ENCODE measurements at regions not wholly inside any gene's neighbourhood (a gene's known extent, or its start where the extent isn't known, plus 50 kb on each side); places are given as distances from the start of the nearest gene placed in this dataset.
"Not testable (repeated sequence)": the region's sequence is repeated elsewhere in the genome, so short reads cannot be mapped to it uniquely, and the experiment has no call there.

- no peak for DNase-seq
Measured at GRCh38 chr10:125231813-125232475, 71.6 kb upstream of the CTBP2 start.

- no peak for DNase-seq
Measured at GRCh38 chr10:125231116-125231812, 70.9 kb upstream of the CTBP2 start.

- no peak for DNase-seq
Measured at GRCh38 chr10:125230251-125230650, 69.9 kb upstream of the CTBP2 start.

GRCh38 chr10:125228245-125228940 is 68.0 kb upstream of the CTBP2 start:
- DNase-seq: not testable (repeated sequence)

- no peak for DNase-seq
Measured at GRCh38 chr10:125227546-125227945, 67.2 kb upstream of the CTBP2 start.

- no peak for DNase-seq
Measured at GRCh38 chr10:125226823-125227222, 66.5 kb upstream of the CTBP2 start.

GRCh38 chr10:125226005-125226404 is 65.6 kb upstream of the CTBP2 start:
- DNase-seq: no peak

- no peak for DNase-seq
Measured at GRCh38 chr10:125225051-125225450, 64.7 kb upstream of the CTBP2 start.

GRCh38 chr10:125222515-125223308 is 62.3 kb upstream of the CTBP2 start:
- DNase-seq: no peak

- DNase-seq: no peak
Measured at GRCh38 chr10:125221716-125222115, 61.4 kb upstream of the CTBP2 start.

GRCh38 chr10:125219776-125220175 is 59.4 kb upstream of the CTBP2 start:
- DNase-seq: no peak

GRCh38 chr10:125218967-125219366 is 58.6 kb upstream of the CTBP2 start:
- no peak for DNase-seq

GRCh38 chr10:125217990-125218675 is 57.8 kb upstream of the CTBP2 start:
- no peak for DNase-seq

GRCh38 chr10:125216861-125217260 is 56.5 kb upstream of the CTBP2 start:
- DNase-seq: no peak

- no peak for DNase-seq
Measured at GRCh38 chr10:125216309-125216708, 55.9 kb upstream of the CTBP2 start.

GRCh38 chr10:125214283-125214570 is 53.9 kb upstream of the CTBP2 start:
- no peak for DNase-seq

- DNase-seq: no peak
Measured at GRCh38 chr10:125213541-125214282, 53.3 kb upstream of the CTBP2 start.

GRCh38 chr10:125212150-125212809 is 51.9 kb upstream of the CTBP2 start:
- DNase-seq: no peak
